PC-3 (cell line): ENCODE measurements at regions not wholly inside any gene's neighbourhood (a gene's known extent, or its start where the extent isn't known, plus 50 kb on each side); places are given as distances from the start of the nearest gene placed in this dataset.

ENCODE experiments used
- ATAC-seq: fragments of 200-7000 bp; cut with Tn5 transposase; 2 replicates; pipeline ENCODE4 v1.9.1; 2020; ENCODE audit warnings: mild to moderate bottlenecking, moderate library complexity
- BruUV-seq: library from RNA; stranded (reverse); fragments of 400-500 nt; replicated peaks from 2 replicates; lab custom pipeline; 2021; lab: Mats Ljungman, UMichigan
- CTCF ChIA-PET: fragments of 300-600 bp; sonication (Branson Sonifier 250); formaldehyde crosslinking; loops from one replicate; lab custom pipeline; 2022; ENCODE audit warnings: antibody characterized with exemption; lab: Charles Lee
- POLR2A ChIA-PET: fragments of 300-600 bp; sonication (Branson Sonifier 250); formaldehyde crosslinking; loops from one replicate; lab custom pipeline; 2022; ENCODE audit warnings: antibody characterized with exemption; ENCODE audit not compliant: unreplicated experiment; lab: Charles Lee
- DNase-seq: peaks from one replicate; pipeline ENCODE4 v3.0.0-alpha.2; 2015
- H2AFZ ChIP-seq: fragments of 300-600 bp; sonication (generic); 2 replicates; pipeline ENCODE4 v1.6.0; 2016; ENCODE audit warnings: antibody characterized with exemption, low read length
- H3F3A ChIP-seq: fragments of 300-600 bp; sonication (generic); one replicate; pipeline ENCODE4 v1.6.0; 2017; ENCODE audit warnings: antibody characterized with exemption, low read length, control low read depth, mild to moderate bottlenecking; ENCODE audit not compliant: unreplicated experiment
- H3K27ac ChIP-seq: fragments of 300-600 bp; sonication (generic); 2 replicates; pipeline ENCODE4 v1.5.1; 2016; ENCODE audit warnings: mild to moderate bottlenecking, low read length
- H3K27me3 ChIP-seq: fragments of 300-600 bp; sonication (generic); 2 replicates; pipeline ENCODE4 v1.6.1; 2016; ENCODE audit warnings: low read length, mixed read lengths
- H3K36me3 ChIP-seq: fragments of 300-600 bp; sonication (generic); 2 replicates; pipeline ENCODE4 v1.6.1; 2016; ENCODE audit warnings: low read depth, mixed run types, low read length, mixed read lengths
- H3K4me1 ChIP-seq: fragments of 300-600 bp; sonication (generic); 2 replicates; pipeline ENCODE4 v1.5.1; 2016; ENCODE audit warnings: low read length; ENCODE audit not compliant: insufficient read depth
- H3K4me2 ChIP-seq: fragments of 300-600 bp; sonication (generic); 2 replicates; pipeline ENCODE4 v1.6.0; 2016; ENCODE audit warnings: low read length
- H3K4me3 ChIP-seq: fragments of 300-600 bp; sonication (generic); 2 replicates; pipeline ENCODE4 v1.5.1; 2016; ENCODE audit warnings: mild to moderate bottlenecking, low read length, mixed read lengths
- H3K79me2 ChIP-seq: fragments of 300-600 bp; sonication (generic); 2 replicates; pipeline ENCODE4 v1.6.1; 2017; ENCODE audit warnings: low read length, mixed read lengths
- H3K9ac ChIP-seq: fragments of 300-600 bp; sonication (generic); 2 replicates; pipeline ENCODE4 v1.6.0; 2016; ENCODE audit warnings: mild to moderate bottlenecking, low read length
- H3K9me2 ChIP-seq: fragments of 300-600 bp; sonication (generic); replicated peaks from 2 replicates; pipeline ENCODE4 v1.6.1; 2016; ENCODE audit warnings: mixed run types, low read length, mixed read lengths
- H3K9me3 ChIP-seq: fragments of 300-600 bp; sonication (generic); 2 replicates; pipeline ENCODE4 v1.6.1; 2016; ENCODE audit warnings: low read length, mixed read lengths
- H4K20me1 ChIP-seq: fragments of 300-600 bp; sonication (generic); 2 replicates; pipeline ENCODE4 v1.6.1; 2016; ENCODE audit warnings: low read length, mixed read lengths
- EZH2 ChIP-seq: fragments of 300-600 bp; sonication (generic); IDR thresholded peaks from one replicate; pipeline ENCODE4 v1.6.1; 2017; ENCODE audit warnings: antibody characterized with exemption, mild to moderate bottlenecking, low read length; ENCODE audit not compliant: unreplicated experiment
- EZH2phosphoT487 ChIP-seq: fragments of 300-600 bp; sonication (generic); IDR thresholded peaks from 2 replicates; pipeline ENCODE4 v1.6.1; 2018; ENCODE audit warnings: mild to moderate bottlenecking, antibody characterized with exemption, low read length, borderline replicate concordance
- intact Hi-C: fragments of 100-400 bp; cut with micrococcal nuclease; formaldehyde crosslinking; loops from 2 replicates; pipeline ENCODE4 v1.9.0; 2023
- TF ChIP-seq, protein P1 (sequence below): fragments of 300-600 bp; sonication (generic); conservative IDR thresholded peaks from 2 replicates; pipeline ENCODE4 v1.5.1; 2017; ENCODE audit warnings: antibody characterized with exemption, low read depth, mild to moderate bottlenecking, low read length

DNA sequence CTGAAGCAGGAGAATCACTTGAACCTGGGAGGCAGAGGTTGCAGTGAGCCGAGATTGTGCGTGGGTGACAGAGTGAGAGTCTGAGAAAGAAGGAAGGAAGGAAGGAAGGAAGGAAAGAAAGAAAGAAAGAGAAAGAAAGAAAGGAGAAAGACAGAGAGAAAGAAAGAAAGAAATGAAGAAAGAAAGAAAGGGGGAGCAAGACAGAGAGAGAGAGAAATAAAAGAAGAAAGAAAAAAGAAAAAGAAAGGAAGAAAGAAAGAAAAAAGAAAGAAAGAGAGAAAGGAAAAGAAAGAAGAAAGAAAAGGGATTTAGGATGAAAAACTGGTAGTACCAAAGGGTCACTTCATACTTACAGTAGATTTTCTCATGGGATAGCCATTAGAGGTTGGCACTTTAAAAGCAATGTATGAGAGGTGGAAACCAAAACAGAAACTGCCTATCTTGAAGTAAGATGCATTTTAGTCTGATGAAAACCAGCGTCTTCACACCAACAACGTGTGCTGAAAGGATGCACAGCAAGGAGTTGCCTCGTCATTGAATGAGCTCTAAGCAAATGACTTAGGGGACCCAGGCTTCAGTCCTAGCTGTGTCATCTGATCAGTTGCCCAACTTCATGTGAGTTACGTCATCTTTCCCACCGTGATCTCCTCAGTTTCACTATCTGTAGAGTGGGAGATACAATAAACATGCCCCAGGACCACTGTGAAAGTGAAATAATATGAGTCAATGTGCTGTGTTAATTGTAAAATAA, 133.9 kb upstream of the NEDD9 start:
- H3K9me3 ChIP-seq = no peaks in the 10 kb centered on the region
- H3K4me2 ChIP-seq = no peak overlapping the region
- CTCF ChIA-PET = no interaction called here
- DNase-seq = no peak
- no peak overlapping the region for H3K27ac ChIP-seq
- H2AFZ ChIP-seq = no peak overlapping the region
- no peaks in the 10 kb centered on the region for H3K9me2 ChIP-seq
- H3K4me1 ChIP-seq = peaks cover 23% of the 10 kb centered on the region
- no peaks in the 10 kb centered on the region for H4K20me1 ChIP-seq
- H3K79me2 ChIP-seq = no peaks in the 10 kb centered on the region
- no peak overlapping the region for H3K4me3 ChIP-seq
- H3K36me3 ChIP-seq = no peaks in the 10 kb centered on the region
- no peak overlapping the region for H3K9ac ChIP-seq
- H3F3A ChIP-seq = no peaks in the 10 kb centered on the region
- TF ChIP-seq EZH2 (no peak), EZH2phosphoT487 (no peak)
- TF ChIP-seq, protein P1, sequence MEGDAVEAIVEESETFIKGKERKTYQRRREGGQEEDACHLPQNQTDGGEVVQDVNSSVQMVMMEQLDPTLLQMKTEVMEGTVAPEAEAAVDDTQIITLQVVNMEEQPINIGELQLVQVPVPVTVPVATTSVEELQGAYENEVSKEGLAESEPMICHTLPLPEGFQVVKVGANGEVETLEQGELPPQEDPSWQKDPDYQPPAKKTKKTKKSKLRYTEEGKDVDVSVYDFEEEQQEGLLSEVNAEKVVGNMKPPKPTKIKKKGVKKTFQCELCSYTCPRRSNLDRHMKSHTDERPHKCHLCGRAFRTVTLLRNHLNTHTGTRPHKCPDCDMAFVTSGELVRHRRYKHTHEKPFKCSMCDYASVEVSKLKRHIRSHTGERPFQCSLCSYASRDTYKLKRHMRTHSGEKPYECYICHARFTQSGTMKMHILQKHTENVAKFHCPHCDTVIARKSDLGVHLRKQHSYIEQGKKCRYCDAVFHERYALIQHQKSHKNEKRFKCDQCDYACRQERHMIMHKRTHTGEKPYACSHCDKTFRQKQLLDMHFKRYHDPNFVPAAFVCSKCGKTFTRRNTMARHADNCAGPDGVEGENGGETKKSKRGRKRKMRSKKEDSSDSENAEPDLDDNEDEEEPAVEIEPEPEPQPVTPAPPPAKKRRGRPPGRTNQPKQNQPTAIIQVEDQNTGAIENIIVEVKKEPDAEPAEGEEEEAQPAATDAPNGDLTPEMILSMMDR = no peak
- ATAC-seq = no peak
- POLR2A ChIA-PET = no interaction called here
- intact Hi-C loops = no loop called here
- H3K27me3 ChIP-seq = no peaks in the 10 kb centered on the region
- BruUV-seq = no TSS peak

DNA sequence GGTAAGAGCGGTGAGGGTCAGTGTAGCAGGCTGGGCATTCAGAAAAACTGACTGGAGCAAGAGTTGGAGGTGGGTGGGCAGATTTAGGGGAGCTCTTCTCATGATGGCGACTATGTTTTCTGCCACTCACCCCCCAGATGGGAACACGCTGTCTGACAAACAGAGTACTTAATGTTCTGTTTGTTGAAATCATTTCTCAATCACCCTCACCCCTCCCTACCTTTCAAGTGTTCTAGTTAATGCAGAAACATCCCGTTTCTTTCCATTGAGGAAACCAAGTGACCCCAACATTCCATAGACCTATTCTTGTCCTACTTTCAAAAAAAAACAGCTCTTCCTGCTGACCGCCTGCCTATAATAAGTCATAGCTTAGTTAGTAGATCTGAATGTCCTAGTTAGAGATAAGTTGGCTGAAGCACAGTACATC, 132.5 kb upstream of the NEDD9 start:
- no TSS peak for BruUV-seq
- no peaks in the 10 kb centered on the region for H3K27me3 ChIP-seq
- ATAC-seq (no peak), DNase-seq (no peak)
- no peaks in the 10 kb centered on the region for H3K9me3 ChIP-seq
- TF ChIP-seq EZH2phosphoT487 = no peak
- TF ChIP-seq, protein P1 = no peak
- TF ChIP-seq EZH2 = no peak
- H3K4me1 ChIP-seq = peaks cover 23% of the 10 kb centered on the region
- ChIA-PET CTCF (no interaction called here), POLR2A (no interaction called here)
- H3K4me2 ChIP-seq = no peak overlapping the region
- no peak overlapping the region for H3K4me3 ChIP-seq
- no peaks in the 10 kb centered on the region for H3K36me3 ChIP-seq
- no peaks in the 10 kb centered on the region for H3F3A ChIP-seq
- H3K27ac ChIP-seq = no peak overlapping the region
- no peak overlapping the region for H3K9ac ChIP-seq
- H3K79me2 ChIP-seq = no peaks in the 10 kb centered on the region
- H2AFZ ChIP-seq = no peak overlapping the region
- H3K9me2 ChIP-seq = no peaks in the 10 kb centered on the region
- no peaks in the 10 kb centered on the region for H4K20me1 ChIP-seq
- intact Hi-C loops = no loop called here

DNA sequence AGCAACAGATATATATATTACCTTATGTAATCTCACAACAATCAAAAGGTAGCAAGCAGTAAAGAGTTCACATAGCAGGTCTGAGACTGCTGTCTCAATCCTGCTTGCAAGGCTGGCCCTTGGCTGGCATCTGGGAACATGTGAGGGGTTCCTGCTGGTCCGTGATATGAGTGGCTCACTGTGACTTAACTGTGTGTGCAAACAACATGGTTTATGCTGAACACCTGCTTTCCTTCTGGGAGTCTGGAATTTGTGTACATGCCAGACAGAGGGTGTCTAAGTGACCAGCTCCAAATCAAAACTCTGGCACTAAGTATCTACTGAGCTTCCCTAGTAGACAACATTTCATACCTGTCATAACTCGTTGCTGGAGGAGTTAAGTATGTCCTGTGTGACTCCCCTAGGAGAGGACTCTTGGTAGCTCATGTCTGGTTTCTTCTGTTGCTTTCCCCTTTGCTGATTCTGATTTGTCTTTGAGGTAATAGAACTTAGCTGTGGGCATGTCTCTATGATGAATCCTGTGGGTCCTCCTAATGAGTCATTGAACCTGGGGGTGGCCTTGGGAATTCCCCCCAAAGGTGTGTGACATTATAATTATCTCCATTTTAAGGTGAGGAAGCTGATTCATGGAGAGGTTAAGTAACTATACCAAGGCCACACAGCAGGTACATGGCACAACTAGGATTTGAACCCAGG, 131.6 kb upstream of the NEDD9 start:
- no peaks in the 10 kb centered on the region for H4K20me1 ChIP-seq
- no peaks in the 10 kb centered on the region for H3F3A ChIP-seq
- H3K9ac ChIP-seq = no peak overlapping the region
- H3K27ac ChIP-seq = no peak overlapping the region
- no peak overlapping the region for H3K4me2 ChIP-seq
- no peaks in the 10 kb centered on the region for H3K27me3 ChIP-seq
- peaks cover 22% of the 10 kb centered on the region for H3K4me1 ChIP-seq
- H3K9me2 ChIP-seq = no peaks in the 10 kb centered on the region
- H2AFZ ChIP-seq = no peak overlapping the region
- intact Hi-C loops = no loop called here
- DNase-seq (no peak), ATAC-seq (no peak)
- no peaks in the 10 kb centered on the region for H3K36me3 ChIP-seq
- BruUV-seq = no TSS peak
- H3K9me3 ChIP-seq = no peaks in the 10 kb centered on the region
- no peaks in the 10 kb centered on the region for H3K79me2 ChIP-seq
- POLR2A ChIA-PET = no interaction called here
- CTCF ChIA-PET = no interaction called here
- TF ChIP-seq EZH2 = no peak
- TF ChIP-seq, protein P1 = no peak
- no peak for TF ChIP-seq EZH2phosphoT487
- H3K4me3 ChIP-seq = no peak overlapping the region
